ENCODE measurements at regions not wholly inside any gene's neighbourhood (a gene's known extent, or its start where the extent isn't known, plus 50 kb on each side); places are given as distances from the start of the nearest gene placed in this dataset.
"Not testable (repeated sequence)": the region's sequence is repeated elsewhere in the genome, so short reads cannot be mapped to it uniquely, and the experiment has no call there.

- DNase-seq (ENCODE audit: low spot score): no peak
Observed at GRCh38 chr7:46625032-46625431, 704.0 kb upstream of the IGFBP3 start.

DNA sequence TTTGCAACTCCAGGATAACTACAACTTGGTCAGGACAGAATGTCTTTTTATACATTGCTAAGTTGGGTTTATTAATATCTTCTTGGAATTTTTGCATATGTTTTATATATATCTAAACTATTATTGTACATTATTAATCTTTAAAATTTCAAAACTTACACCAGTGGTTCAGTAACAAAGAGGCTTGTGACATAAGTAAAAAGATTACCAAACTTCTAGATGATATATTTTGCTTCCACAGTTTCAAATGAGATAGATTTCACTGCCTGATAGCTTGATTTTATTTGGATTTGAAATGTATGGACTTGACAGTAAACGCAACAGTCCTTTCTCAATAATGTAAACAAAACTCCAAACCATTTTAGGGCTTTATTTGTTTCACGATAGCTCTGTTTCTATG is 701.2 kb upstream of the IGFBP3 start:
- DNase-seq (ENCODE audit: low spot score): no peak

DNA sequence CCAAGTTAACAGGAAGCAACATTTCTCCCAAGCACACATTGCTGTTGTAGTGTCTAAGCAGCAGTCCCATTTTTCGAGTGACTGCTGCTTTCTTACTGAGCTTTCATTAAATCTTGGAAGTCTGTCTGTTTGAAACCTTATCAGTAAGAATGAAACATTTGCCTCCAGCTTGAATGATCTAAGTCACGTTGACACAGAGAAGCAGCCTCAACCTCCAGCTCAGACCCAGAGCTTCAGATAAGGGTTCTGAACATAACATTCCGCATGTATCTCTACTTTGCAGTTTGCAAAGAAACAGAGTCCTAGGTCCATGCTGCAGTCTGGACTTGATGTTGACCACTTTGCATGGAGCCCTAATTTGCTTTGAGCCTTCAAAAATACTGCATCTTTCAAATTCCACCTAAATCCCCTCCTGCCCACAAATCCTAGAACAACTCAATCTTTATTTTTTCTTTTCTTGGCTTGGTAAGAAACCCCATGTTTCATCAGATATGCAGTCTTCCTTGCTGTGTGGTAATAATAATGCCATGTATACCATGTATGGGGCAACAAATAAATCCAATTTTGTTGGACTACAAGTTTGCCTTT is 698.7 kb upstream of the IGFBP3 start:
- no peak for DNase-seq (ENCODE audit: low spot score)

- DNase-seq (ENCODE audit: low spot score): no peak
Observed at GRCh38 chr7:46616636-46617035, 695.6 kb upstream of the IGFBP3 start.

DNA sequence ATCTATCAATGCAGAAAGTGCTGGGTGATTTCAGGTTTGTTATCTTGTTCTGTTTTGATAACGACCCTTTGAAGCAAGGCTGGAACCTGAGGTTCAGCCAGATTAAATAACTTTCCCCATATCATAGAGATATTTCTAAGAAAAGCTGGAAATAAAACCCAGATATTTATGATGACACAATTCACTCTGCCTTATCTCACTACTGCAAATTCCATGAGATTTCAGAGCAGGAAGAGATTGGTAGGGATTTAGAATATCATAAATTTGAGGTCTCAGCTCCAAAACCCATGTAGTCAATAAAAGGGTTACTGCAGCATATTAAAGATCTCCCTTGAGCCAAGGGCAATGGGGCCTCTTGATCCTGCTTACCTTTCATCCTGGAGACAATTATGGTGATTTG is 692.5 kb upstream of the IGFBP3 start:
- DNase-seq (ENCODE audit: low spot score): no peak

- DNase-seq (ENCODE audit: low spot score): no peak
Observed at GRCh38 chr7:46613116-46613515, 692.0 kb upstream of the IGFBP3 start.

DNA sequence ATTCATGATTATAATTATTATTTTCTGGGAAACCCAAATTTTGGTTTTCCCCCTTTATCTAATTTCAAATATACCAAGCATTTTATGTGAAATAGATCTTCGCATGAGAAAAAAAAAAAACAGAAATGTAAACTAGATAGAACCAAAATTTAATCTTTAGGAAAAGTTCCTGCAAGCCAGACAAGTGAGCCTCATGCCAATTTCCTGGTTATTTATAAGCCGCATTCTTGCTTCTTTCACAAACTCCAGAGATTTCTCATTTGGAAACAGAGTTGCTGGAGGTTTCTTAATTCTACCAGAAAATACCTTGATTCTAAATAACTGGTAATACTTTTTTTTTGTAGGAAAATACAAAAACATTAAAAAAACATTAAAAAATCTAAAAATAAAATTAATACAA is 690.4 kb upstream of the IGFBP3 start:
- no peak for DNase-seq (ENCODE audit: low spot score)

GRCh38 chr7:46610746-46611145 is 689.7 kb upstream of the IGFBP3 start:
- no peak for DNase-seq (ENCODE audit: low spot score)

GRCh38 chr7:46607176-46607575 is 686.1 kb upstream of the IGFBP3 start:
- DNase-seq (ENCODE audit: low spot score): no peak

DNA sequence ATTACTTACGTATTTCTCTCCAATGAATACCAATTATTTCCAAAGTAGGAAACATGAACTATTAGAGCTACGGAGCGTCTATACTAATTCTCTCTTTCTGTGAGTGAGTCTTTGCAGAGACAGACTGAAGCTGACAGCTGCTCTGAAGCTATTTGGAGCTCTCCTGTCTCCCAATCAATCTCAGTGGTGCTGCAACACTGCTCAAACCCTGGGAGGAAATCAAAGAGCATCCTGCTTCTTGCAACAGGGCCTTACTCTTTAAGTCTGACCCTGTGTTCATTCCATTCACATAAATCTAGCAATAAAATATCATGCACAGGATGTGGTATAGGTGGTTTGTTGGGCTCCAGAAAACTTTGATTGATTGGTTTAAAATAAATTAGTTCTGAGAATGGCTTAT is 685.7 kb upstream of the IGFBP3 start:
- no peak for DNase-seq (ENCODE audit: low spot score)

- DNase-seq (ENCODE audit: low spot score): no peak
Observed at GRCh38 chr7:46604241-46604661, 683.2 kb upstream of the IGFBP3 start.

- DNase-seq (ENCODE audit: low spot score): no peak
Observed at GRCh38 chr7:46603780-46604179, 682.7 kb upstream of the IGFBP3 start.

DNA sequence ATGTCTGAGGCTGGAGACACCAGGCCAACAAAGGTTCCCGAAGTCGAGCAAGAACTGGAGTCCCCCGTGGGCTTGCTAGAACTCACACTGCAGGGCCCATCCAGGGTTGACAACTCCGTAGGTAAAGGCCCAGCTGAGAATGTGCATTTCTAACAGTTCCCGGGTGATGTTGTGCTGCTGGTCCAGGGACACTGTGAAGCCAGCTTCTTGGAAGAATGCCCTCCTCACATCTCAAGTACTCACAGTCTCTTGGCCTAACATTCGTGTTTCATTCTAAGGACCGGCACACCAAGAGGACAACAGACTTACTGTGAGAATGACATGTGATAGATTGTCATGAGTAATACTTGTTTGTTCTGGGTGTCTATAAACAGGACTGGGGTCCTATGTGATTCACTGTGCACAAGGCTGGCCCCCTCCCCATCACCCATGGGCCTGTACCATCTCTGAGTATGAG is 682.3 kb upstream of the IGFBP3 start:
- no peak for DNase-seq (ENCODE audit: low spot score)

DNA sequence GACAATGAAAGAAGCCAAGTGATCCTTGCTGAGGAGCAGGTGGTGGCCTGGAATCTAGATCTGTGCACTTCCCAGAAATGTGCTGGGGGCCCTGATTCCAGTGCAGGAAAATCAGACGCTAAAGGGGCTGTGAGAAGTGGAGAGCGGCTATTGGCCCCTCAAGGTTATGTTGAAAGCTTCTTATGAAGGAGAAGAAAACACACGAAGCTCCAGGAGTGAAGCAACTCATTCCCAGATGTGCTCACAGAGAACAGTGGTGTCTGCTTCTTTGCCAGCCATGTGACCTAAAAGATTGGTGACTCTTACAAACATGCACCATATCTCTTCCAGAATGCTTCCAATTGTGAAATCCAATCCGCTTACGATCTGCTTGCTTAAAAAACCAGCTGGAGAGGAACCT is 679.3 kb upstream of the IGFBP3 start:
- DNase-seq (ENCODE audit: low spot score): no peak

GRCh38 chr7:46594831-46595230 is 673.8 kb upstream of the IGFBP3 start:
- not testable (repeated sequence) for DNase-seq (ENCODE audit: low spot score)

- DNase-seq (ENCODE audit: low spot score): not testable (repeated sequence)
Observed at GRCh38 chr7:46590918-46591905, 670.1 kb upstream of the IGFBP3 start.

DNA sequence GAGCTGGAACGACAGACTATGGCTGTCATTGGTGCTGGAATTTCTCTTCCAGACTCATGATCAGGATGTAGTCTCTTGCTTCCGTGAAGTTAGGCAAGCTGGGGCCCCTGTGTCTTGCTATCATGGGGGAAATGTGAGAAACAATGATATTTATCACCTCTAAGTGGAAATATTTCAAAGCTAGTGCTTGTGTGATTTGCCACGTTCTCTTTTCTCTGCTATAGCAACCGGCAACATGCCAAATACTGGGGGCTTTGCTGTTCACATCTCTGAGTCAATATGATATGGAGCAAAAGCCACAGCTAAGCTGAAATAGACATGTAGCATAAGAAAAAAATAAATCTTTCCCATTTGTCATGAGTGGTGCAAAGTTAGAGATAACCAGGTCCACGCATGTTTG is 668.2 kb upstream of the IGFBP3 start:
- no peak for DNase-seq (ENCODE audit: low spot score)

DNA sequence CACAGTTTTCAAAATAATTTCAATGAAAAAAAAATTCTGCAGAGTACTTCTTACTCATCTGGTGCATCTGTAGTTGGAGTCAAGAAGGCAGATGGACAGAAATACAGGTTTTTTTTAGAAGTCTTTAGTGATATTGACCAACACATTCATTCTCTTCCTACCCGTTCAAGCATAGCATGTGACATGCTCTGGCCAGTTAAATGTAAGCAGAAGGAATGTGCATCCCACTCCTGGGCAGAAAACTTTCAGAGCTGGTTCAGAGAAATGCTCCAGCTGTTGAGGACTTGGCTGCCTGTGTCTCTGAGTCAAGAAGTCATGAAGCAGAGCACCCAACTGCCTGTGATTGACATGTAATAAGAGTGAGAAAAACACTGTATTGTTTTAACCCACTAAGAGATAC is 665.3 kb upstream of the IGFBP3 start:
- DNase-seq (ENCODE audit: low spot score): no peak

- no peak for DNase-seq (ENCODE audit: low spot score)
Observed at GRCh38 chr7:46583656-46584055, 662.6 kb upstream of the IGFBP3 start.

GRCh38 chr7:46581268-46581667 is 660.2 kb upstream of the IGFBP3 start:
- DNase-seq (ENCODE audit: low spot score): no peak

GRCh38 chr7:46580766-46581165 is 659.7 kb upstream of the IGFBP3 start:
- no peak for DNase-seq (ENCODE audit: low spot score)

DNA sequence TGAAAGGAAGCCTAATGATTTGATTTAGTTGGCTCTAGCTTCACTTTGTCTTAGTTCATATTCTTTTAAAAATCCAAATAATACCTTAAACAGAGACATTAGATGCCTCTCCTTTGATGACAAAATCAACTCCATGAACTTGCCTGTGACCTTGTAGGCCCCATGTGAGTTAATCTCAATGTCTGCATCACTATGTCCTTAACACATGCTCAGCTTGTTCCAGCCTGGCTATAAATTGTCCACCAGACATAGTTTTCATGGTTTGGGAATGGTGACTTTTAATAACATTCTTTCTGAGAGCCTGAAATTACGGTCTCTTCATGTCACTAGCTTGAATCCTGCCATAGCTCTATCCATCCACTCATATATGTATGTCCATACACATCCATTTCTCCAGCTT is 656.3 kb upstream of the IGFBP3 start:
- DNase-seq (ENCODE audit: low spot score): no peak

- no peak for DNase-seq (ENCODE audit: low spot score)
Observed at GRCh38 chr7:46576950-46577349, 655.9 kb upstream of the IGFBP3 start.
